Endothelial cell of umbilical vein (primary cell): ENCODE measurements at regions not wholly inside any gene's neighbourhood (a gene's known extent, or its start where the extent isn't known, plus 50 kb on each side); places are given as distances from the start of the nearest gene placed in this dataset.

Experiments
- CTCF ChIP-seq, 2 donors: IDR thresholded peaks; 1 replicate in 1 of 2; 2 replicates in 1 of 2; pipeline ENCODE4 v1.5.1; 2011; ENCODE audit warnings: low read length in 2 of 2, mild to moderate bottlenecking in 2 of 2, moderate library complexity in 2 of 2, control low read depth in 1 of 2, inconsistent platforms in 1 of 2, low read depth in 1 of 2; ENCODE audit not compliant: insufficient read depth in 1 of 2; ENCODE audit errors: extremely low read depth in 1 of 2
- EZH2 ChIP-seq: IDR thresholded peaks from 2 replicates; pipeline ENCODE4 v1.6.1; 2012; ENCODE audit warnings: borderline replicate concordance, low read depth, mild to moderate bottlenecking, moderate library complexity, low read length, inconsistent platforms; ENCODE audit not compliant: severe bottlenecking
- FOS ChIP-seq: IDR thresholded peaks from 2 replicates; pipeline ENCODE4 v1.6.1; 2011; ENCODE audit warnings: mild to moderate bottlenecking, low read length, moderate library complexity, borderline replicate concordance; ENCODE audit not compliant: insufficient read depth
- GATA2 ChIP-seq: IDR thresholded peaks from 2 replicates; pipeline ENCODE4 v1.7.0; 2011; ENCODE audit warnings: low read depth, mild to moderate bottlenecking, moderate library complexity, mixed read lengths, low read length; ENCODE audit not compliant: insufficient read length, insufficient read depth
- JUN ChIP-seq: IDR thresholded peaks from 2 replicates; pipeline ENCODE4 v1.6.1; 2011; ENCODE audit warnings: borderline replicate concordance, low read depth; ENCODE audit not compliant: insufficient read length, insufficient read depth
- MAX ChIP-seq: IDR thresholded peaks from 2 replicates; pipeline ENCODE4 v1.6.1; 2011; ENCODE audit not compliant: insufficient read depth, insufficient read length
- MYC ChIP-seq: IDR thresholded peaks from one replicate; pipeline ENCODE4 v1.6.1; 2011; ENCODE audit warnings: mild to moderate bottlenecking, low read depth, low read length
- POLR2A ChIP-seq: IDR thresholded peaks from 2 replicates; pipeline ENCODE4 v1.6.1; 2012; ENCODE audit warnings: low read depth, mild to moderate bottlenecking, control low read depth, low read length
- POLR2AphosphoS5 ChIP-seq: IDR thresholded peaks from 2 replicates; pipeline ENCODE4 v1.6.1; 2012; ENCODE audit warnings: low read depth, mild to moderate bottlenecking, control low read depth, low read length, moderate library complexity; ENCODE audit not compliant: insufficient read depth

GRCh38 chr22:23481369-23481768, 98.7 kb downstream of the IGLL1 start:
- TF ChIP-seq POLR2AphosphoS5 (no peak), CTCF (IDR thresholded peaks at IDR 0.05; ENCODE audit: extremely low read depth in 1 of 2, insufficient read depth in 1 of 2, low read depth in 1 of 2, low read length in 2 of 2) (no peak), POLR2A (no peak), EZH2 (no peak), MYC (no peak), FOS (no peak), MAX (no peak), GATA2 (no peak), JUN (no peak)
